Gastrocnemius medialis (tissue), 4 donors: ENCODE measurements at regions not wholly inside any gene's neighbourhood (a gene's known extent, or its start where the extent isn't known, plus 50 kb on each side); places are given as distances from the start of the nearest gene placed in this dataset.

Experiments
- ATAC-seq, 2 donors: fragments of 150-250 bp; one replicate each; pipeline ENCODE4 v1.9.1; 2016
- DNase-seq, 2 donors: peaks; one replicate each; pipeline ENCODE4 v3.0.0-alpha.2; 2019
- H3K27ac ChIP-seq, 4 donors: fragments of 200-600 bp; sonication (generic); 1 replicate in 1 of 4; 2 replicates in 3 of 4; pipeline ENCODE4 v1.5.1; 2016 to 2018; ENCODE audit warnings: mild to moderate bottlenecking in 2 of 4, moderate library complexity in 1 of 4
- H3K27me3 ChIP-seq, 3 donors: fragments of 200-600 bp; sonication (generic) in 2 of 3; 1 replicate in 1 of 3; 2 replicates in 2 of 3; pipeline versions ENCODE4 v1.5.1 to v1.6.0; 2016 to 2019; ENCODE audit warnings: mild to moderate bottlenecking in 1 of 3, moderate library complexity in 1 of 3
- H3K36me3 ChIP-seq, 2 donors: fragments of 200-600 bp; sonication (generic) in 1 of 2; one replicate each; pipeline ENCODE4 v1.5.1; 2017 to 2018
- H3K4me1 ChIP-seq, 2 donors: fragments of 200-600 bp; sonication (generic) in 1 of 2; one replicate each; pipeline ENCODE4 v1.5.1; 2016 to 2017; ENCODE audit warnings: mild to moderate bottlenecking in 2 of 2
- H3K4me3 ChIP-seq, 4 donors: fragments of 200-600 bp; sonication (generic) in 3 of 4; 1 replicate in 1 of 4; 2 replicates in 3 of 4; pipeline ENCODE4 v1.5.1; 2016 to 2019; ENCODE audit warnings: mild to moderate bottlenecking in 2 of 4
- H3K9me3 ChIP-seq, 3 donors: fragments of 200-600 bp; sonication (generic) in 2 of 3; 1 replicate in 1 of 3; 2 replicates in 2 of 3; pipeline ENCODE4 v1.5.1; 2016 to 2019
- CTCF ChIP-seq, 5 experiments: fragments of 450-650 bp in 3 of 5; fragments of 200-600 bp in 2 of 5; sonication (generic) in 2 of 5; IDR thresholded peaks in 4 of 5; conservative IDR thresholded peaks in 1 of 5; 1 replicate in 4 of 5; 2 replicates in 1 of 5; pipeline ENCODE4 v1.5.1; 2016 to 2019; ENCODE audit warnings: antibody characterized with exemption in 5 of 5, mild to moderate bottlenecking in 3 of 5, moderate library complexity in 3 of 5
- POLR2A ChIP-seq, 2 donors: fragments of 450-650 bp; IDR thresholded peaks; one replicate each; pipeline ENCODE4 v1.6.1; 2017; ENCODE audit warnings: antibody characterized with exemption in 2 of 2, mild to moderate bottlenecking in 2 of 2, moderate library complexity in 2 of 2
- in situ Hi-C, 4 donors: fragments of 200-750 bp; cut with MboI; loops; one replicate each; pipeline versions ENCODE4 v1.15.0 to v1.8.0; 2017; ENCODE audit warnings: low sequenced_read_pairs in 4 of 4
- intact Hi-C: fragments of 100-400 bp; cut with DNase I; formaldehyde crosslinking; loops from one replicate; pipeline ENCODE4 v1.15.1; 2023; ENCODE audit warnings: low total_unique reads

GRCh38 chr6:147087641-147088040 is 116.6 kb upstream of the STXBP5 start:
- H3K36me3 ChIP-seq, result no peaks in the 10 kb centered on the region
- TF ChIP-seq CTCF (IDR thresholded peaks at IDR 0.05 in 4 of 5, conservative IDR thresholded peaks at IDR 0.05 in 1 of 5) (no peak), POLR2A (IDR thresholded peaks at IDR 0.05) (no peak)
- in situ Hi-C loops, result no loop called here
- peaks cover 0 to 3% (median 0%) of the 10 kb centered on the region in 3 donors for H3K9me3 ChIP-seq
- ATAC-seq (no peak), DNase-seq (no peak)
- H3K27me3 ChIP-seq, result no peaks in the 10 kb centered on the region
- no peaks in the 10 kb centered on the region for H3K4me1 ChIP-seq
- H3K27ac ChIP-seq, result no peak overlapping the region
- no peak overlapping the region for H3K4me3 ChIP-seq
- intact Hi-C loops, result no loop called here

GRCh38 chr6:147088861-147089260 is 115.4 kb upstream of the STXBP5 start:
- Histone ChIP-seq H3K4me1 (no peaks in the 10 kb centered on the region), H3K36me3 (no peaks in the 10 kb centered on the region), H3K4me3 (no peak overlapping the region), H3K9me3 (peaks cover 0 to 3% (median 0%) of the 10 kb centered on the region in 3 donors), H3K27ac (no peak overlapping the region), H3K27me3 (no peaks in the 10 kb centered on the region)
- DNase-seq, result no peak
- no peak for ATAC-seq
- in situ Hi-C loops, result no loop called here
- TF ChIP-seq POLR2A (IDR thresholded peaks at IDR 0.05) (no peak), CTCF (IDR thresholded peaks at IDR 0.05 in 4 of 5, conservative IDR thresholded peaks at IDR 0.05 in 1 of 5) (no peak)
- intact Hi-C loops, result no loop called here

GRCh38 chr6:147095316-147095715 is 108.9 kb upstream of the STXBP5 start:
- no peaks in the 10 kb centered on the region for H3K27me3 ChIP-seq
- H3K9me3 ChIP-seq, result no peaks in the 10 kb centered on the region
- TF ChIP-seq POLR2A (IDR thresholded peaks at IDR 0.05) (no peak), CTCF (IDR thresholded peaks at IDR 0.05 in 4 of 5, conservative IDR thresholded peaks at IDR 0.05 in 1 of 5) (no peak)
- H3K4me3 ChIP-seq, result no peak overlapping the region
- in situ Hi-C loops (no loop called here), intact Hi-C loops (no loop called here)
- no peak overlapping the region for H3K27ac ChIP-seq
- H3K36me3 ChIP-seq, result no peaks in the 10 kb centered on the region
- no peaks in the 10 kb centered on the region for H3K4me1 ChIP-seq
- ATAC-seq (no peak), DNase-seq (no peak)

GRCh38 chr6:147099974-147100373 is 104.2 kb upstream of the STXBP5 start:
- in situ Hi-C loops, result no loop called here
- no peak for ATAC-seq

More at GRCh38 chr6:147099974-147100373, 104.2 kb upstream of the STXBP5 start:
- Histone ChIP-seq H3K4me3 (no peak overlapping the region), H3K4me1 (no peaks in the 10 kb centered on the region), H3K27me3 (no peaks in the 10 kb centered on the region), H3K36me3 (no peaks in the 10 kb centered on the region), H3K9me3 (no peaks in the 10 kb centered on the region), H3K27ac (no peak overlapping the region)
- no peak for DNase-seq
- intact Hi-C loops, result no loop called here
- TF ChIP-seq CTCF (IDR thresholded peaks at IDR 0.05 in 4 of 5, conservative IDR thresholded peaks at IDR 0.05 in 1 of 5), result no peak
- TF ChIP-seq POLR2A (IDR thresholded peaks at IDR 0.05), result no peak
